Fibroblast of mammary gland (primary cell): ENCODE measurements at regions not wholly inside any gene's neighbourhood (a gene's known extent, or its start where the extent isn't known, plus 50 kb on each side); places are given as distances from the start of the nearest gene placed in this dataset.

ENCODE experiments used
- DNase-seq: peaks from one replicate; pipeline ENCODE4 v3.0.0-alpha.2; 2010; ENCODE audit warnings: low read depth
- H3K4me3 ChIP-seq: 2 replicates; pipeline ENCODE4 v1.5.1; 2011; ENCODE audit warnings: low read depth, mild to moderate bottlenecking, low read length, moderate library complexity; ENCODE audit not compliant: control insufficient read depth
- TF ChIP-seq, protein P1 (sequence below): conservative IDR thresholded peaks from 2 replicates; pipeline ENCODE4 v1.5.1; 2011; ENCODE audit warnings: low read depth, low read length, inconsistent platforms; ENCODE audit not compliant: control insufficient read depth, insufficient read depth

DNA sequence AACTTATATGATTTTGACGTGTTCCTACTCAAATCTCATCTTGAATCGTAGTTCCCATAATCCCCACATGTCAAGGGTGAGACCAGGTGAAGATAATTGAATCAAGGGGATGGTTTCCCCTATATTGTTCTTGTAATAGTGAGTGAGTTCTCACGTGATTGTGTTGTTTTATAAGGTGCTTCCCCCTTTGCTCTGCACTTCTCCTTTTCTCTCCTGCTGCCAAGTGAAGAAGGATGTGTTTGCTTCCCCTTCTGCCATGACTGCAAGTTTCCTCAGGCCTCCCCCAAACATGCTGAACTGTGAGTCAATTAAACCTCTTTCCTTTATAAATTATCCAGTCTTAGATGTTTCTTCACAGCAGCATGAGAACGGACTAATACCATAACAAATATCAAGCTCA, 83.2 kb downstream of the MANEA start:
- TF ChIP-seq, protein P1, sequence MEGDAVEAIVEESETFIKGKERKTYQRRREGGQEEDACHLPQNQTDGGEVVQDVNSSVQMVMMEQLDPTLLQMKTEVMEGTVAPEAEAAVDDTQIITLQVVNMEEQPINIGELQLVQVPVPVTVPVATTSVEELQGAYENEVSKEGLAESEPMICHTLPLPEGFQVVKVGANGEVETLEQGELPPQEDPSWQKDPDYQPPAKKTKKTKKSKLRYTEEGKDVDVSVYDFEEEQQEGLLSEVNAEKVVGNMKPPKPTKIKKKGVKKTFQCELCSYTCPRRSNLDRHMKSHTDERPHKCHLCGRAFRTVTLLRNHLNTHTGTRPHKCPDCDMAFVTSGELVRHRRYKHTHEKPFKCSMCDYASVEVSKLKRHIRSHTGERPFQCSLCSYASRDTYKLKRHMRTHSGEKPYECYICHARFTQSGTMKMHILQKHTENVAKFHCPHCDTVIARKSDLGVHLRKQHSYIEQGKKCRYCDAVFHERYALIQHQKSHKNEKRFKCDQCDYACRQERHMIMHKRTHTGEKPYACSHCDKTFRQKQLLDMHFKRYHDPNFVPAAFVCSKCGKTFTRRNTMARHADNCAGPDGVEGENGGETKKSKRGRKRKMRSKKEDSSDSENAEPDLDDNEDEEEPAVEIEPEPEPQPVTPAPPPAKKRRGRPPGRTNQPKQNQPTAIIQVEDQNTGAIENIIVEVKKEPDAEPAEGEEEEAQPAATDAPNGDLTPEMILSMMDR = no peak
- H3K4me3 ChIP-seq = no peak overlapping the region
- no peak for DNase-seq

DNA sequence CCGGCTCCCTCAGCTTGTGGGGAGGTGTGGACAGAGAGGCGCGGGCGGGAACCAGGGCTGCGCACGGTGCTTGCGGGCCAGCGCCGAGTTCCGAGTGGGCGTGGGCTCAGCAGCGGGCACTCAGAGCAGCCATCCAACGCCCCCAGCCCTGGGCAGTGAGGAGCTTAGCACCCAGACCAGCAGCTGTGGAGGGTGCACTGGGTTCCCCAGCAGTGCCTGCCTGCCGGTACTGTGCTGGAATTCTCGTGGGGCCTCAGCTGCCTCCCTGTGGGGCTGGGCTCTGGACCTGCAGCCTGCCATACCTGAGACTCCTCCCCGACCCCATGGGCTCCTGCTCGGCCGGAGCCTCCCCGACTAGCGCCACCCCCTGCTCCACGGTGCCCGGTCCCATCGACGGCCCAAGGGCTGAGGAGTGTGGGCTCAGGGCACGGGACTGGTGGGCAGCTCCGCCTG, 92.7 kb downstream of the MANEA start:
- TF ChIP-seq, protein P1 = no peak
- H3K4me3 ChIP-seq = no peak overlapping the region
- DNase-seq = no peak

DNA sequence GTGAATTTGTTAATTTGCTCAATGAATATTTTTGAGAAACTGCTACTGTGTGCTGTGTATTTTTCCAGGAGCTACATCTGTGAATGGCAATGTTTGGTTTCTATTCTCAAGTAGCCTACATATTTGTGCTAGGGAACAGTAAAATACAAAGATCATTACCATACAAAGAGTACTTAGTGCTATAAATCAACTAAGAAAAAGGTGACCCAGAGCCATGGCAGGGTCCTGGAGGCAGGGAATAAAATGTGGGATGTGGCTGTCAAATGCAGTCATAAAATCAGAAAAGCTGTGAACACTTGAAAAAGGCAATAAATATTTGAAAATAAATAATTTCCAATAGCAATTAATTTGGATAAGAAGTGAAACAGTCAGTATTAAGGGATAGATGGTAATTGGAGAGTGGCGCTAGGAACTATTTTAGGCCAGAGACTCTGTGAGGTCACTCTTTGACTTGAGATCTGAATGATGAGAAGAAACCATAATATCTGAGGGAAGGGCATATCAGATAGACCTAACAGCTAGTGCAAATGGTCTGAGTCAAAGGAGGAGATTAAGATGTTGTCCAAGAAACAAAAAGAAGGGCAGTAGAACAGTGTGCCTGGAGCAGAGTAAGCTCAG, 98.8 kb downstream of the MANEA start:
- TF ChIP-seq, protein P1 = no peak
- no peak for DNase-seq
- H3K4me3 ChIP-seq = no peak overlapping the region

DNA sequence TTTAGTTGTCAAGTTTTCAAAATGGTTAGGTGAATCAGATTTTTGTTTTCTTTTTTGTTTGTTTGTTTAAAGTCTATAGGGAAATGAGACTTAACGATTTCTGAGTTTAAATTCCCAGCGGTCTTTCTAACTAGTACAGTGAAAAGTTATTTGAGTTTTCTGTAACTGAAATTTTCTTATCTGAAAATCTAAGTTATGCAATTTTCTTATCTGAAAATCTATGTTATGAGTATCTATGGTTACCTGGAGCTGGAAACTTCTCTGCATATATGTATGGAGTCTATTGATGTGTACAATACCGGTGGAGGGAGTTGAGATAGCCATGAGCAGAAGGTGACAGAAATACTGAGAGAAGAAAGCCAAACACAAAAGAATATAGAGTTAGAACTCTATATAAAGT, 102.6 kb downstream of the MANEA start:
- no peak overlapping the region for H3K4me3 ChIP-seq
- no peak for DNase-seq
- TF ChIP-seq, protein P1 = no peak

DNA sequence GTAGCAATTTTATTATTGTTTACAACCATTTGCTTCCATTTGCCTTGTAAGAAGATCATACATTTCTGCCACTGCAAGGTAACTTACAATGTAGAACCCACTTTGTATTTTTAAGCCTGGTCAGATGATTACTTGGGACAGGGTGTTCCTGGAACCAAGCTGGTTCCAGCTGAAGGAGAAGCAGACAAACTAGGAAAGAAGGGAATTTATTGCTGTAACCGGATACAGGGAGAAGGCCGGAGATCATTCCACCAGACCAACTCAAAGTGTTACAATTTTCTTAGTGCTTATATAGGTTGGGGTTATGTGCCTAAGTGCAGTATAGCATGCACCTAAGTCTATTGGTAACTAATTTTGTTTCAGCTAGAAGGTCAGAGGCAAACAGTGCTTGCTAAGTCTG, 104.4 kb downstream of the MANEA start:
- H3K4me3 ChIP-seq = no peak overlapping the region
- no peak for DNase-seq
- TF ChIP-seq, protein P1 = no peak

DNA sequence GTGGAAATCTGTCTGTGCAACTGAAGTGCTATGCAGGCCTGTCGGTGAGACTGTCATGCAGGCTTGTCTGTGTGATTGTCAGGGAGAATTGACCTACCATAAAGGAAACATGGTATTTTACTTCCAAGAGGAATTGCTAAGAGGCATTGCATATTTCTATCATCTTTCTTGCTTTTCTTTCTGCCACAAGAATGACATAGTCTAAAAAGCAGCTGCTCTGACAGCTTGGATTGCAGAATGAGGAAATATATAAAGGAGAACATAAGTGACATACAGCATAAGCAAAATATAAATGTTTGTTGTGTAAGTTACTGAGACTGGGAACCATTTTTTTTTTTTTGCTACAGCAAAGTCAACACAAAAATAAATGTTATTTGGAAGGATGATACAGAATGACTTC, 105.1 kb downstream of the MANEA start:
- no peak for DNase-seq
- TF ChIP-seq, protein P1 = no peak
- H3K4me3 ChIP-seq = no peak overlapping the region

DNA sequence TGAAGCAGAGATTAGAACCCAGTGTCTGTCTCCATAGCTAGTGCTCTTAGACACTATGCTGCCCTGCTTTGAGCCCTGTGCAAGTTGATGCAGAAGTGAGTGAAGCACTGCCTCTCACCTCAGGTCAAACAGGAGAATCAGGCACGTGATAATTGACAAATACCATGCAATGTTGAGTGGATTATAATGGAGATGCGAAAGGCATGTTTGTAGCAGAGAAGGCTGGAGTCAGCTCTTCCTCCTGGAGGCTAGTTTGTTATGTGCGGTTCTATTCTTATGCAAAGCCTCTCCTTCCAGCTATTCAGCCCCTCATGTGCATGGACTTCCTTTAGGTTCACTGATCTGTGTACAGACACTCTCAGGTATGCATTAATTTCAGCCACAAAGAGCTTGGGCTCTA, 108.5 kb downstream of the MANEA start:
- no peak overlapping the region for H3K4me3 ChIP-seq
- TF ChIP-seq, protein P1 = no peak
- no peak for DNase-seq
